Cardiac muscle cell (in vitro differentiated cells and primary cell): ENCODE measurements at regions not wholly inside any gene's neighbourhood (a gene's known extent, or its start where the extent isn't known, plus 50 kb on each side); places are given as distances from the start of the nearest gene placed in this dataset.

ENCODE experiments used
- DNase-seq, 2 donors: peaks; one replicate each; pipeline versions ENCODE4 v3.0.0 to v3.0.0-alpha.2; 2010 to 2017; ENCODE audit warnings: low read depth in 1 of 2, low spot score in 1 of 2
- H3K27ac ChIP-seq: fragments of 200-600 bp; sonication (generic); 2 replicates; pipeline ENCODE4 v1.5.1; 2016
- H3K27me3 ChIP-seq: fragments of 200-600 bp; sonication (generic); 2 replicates; pipeline ENCODE4 v1.6.0; 2016; ENCODE audit warnings: control low read depth
- H3K36me3 ChIP-seq: fragments of 200-600 bp; sonication (generic); 2 replicates; pipeline ENCODE4 v1.5.1; 2016; ENCODE audit warnings: control low read depth
- H3K4me1 ChIP-seq: fragments of 200-600 bp; sonication (generic); 2 replicates; pipeline ENCODE4 v1.8.1; 2017; ENCODE audit warnings: low read depth, mild to moderate bottlenecking, mixed run types
- H3K4me3 ChIP-seq: fragments of 200-600 bp; sonication (generic); 2 replicates; pipeline ENCODE4 v1.5.1; 2016; ENCODE audit warnings: mild to moderate bottlenecking
- H3K9me3 ChIP-seq: fragments of 200-600 bp; sonication (generic); 2 replicates; pipeline ENCODE4 v1.5.1; 2017; ENCODE audit warnings: low read depth, mild to moderate bottlenecking, control low read depth
- CTCF ChIP-seq: IDR thresholded peaks from 2 replicates; pipeline ENCODE4 v1.5.1; 2012; ENCODE audit warnings: low read depth, mild to moderate bottlenecking, low read length

- Histone ChIP-seq H3K36me3 (no peaks in the 10 kb centered on the region), H3K4me3 (no peak overlapping the region), H3K27me3 (no peaks in the 10 kb centered on the region), H3K9me3 (no peaks in the 10 kb centered on the region), H3K27ac (no peak overlapping the region), H3K4me1 (no peaks in the 10 kb centered on the region)
- no peak for DNase-seq
- TF ChIP-seq CTCF: no peak
Measured at GRCh38 chrX:110557864-110558263, 199.2 kb downstream of the RTL9 start.

- Histone ChIP-seq H3K4me1 (no peaks in the 10 kb centered on the region), H3K4me3 (no peak overlapping the region), H3K27ac (no peak overlapping the region), H3K27me3 (no peaks in the 10 kb centered on the region), H3K9me3 (no peaks in the 10 kb centered on the region), H3K36me3 (no peaks in the 10 kb centered on the region)
- no peak for DNase-seq
- TF ChIP-seq CTCF: no peak
Measured at GRCh38 chrX:110558406-110558805, 199.8 kb downstream of the RTL9 start.

GRCh38 chrX:110561034-110561433 is 202.4 kb downstream of the RTL9 start:
- Histone ChIP-seq H3K36me3 (no peaks in the 10 kb centered on the region), H3K9me3 (no peaks in the 10 kb centered on the region), H3K4me3 (no peak overlapping the region), H3K27me3 (no peaks in the 10 kb centered on the region), H3K27ac (no peak overlapping the region), H3K4me1 (no peaks in the 10 kb centered on the region)
- no peak for TF ChIP-seq CTCF
- DNase-seq: peak in 1 of 2 donors; percentile 17

- Histone ChIP-seq H3K27ac (no peak overlapping the region), H3K36me3 (no peaks in the 10 kb centered on the region), H3K9me3 (no peaks in the 10 kb centered on the region), H3K4me3 (no peak overlapping the region), H3K4me1 (no peaks in the 10 kb centered on the region), H3K27me3 (no peaks in the 10 kb centered on the region)
- no peak for DNase-seq
- no peak for TF ChIP-seq CTCF
Measured at GRCh38 chrX:110563282-110563681, 204.6 kb downstream of the RTL9 start.

- no peak overlapping the region for H3K27ac ChIP-seq
- no peaks in the 10 kb centered on the region for H3K4me1 ChIP-seq
- H3K36me3 ChIP-seq: no peaks in the 10 kb centered on the region
- H3K27me3 ChIP-seq: no peaks in the 10 kb centered on the region
- H3K9me3 ChIP-seq: no peaks in the 10 kb centered on the region
- no peak for DNase-seq
- TF ChIP-seq CTCF: no peak
- no peak overlapping the region for H3K4me3 ChIP-seq
Measured at GRCh38 chrX:110568441-110568840, 209.8 kb downstream of the RTL9 start.

- DNase-seq: no peak
- H3K27me3 ChIP-seq: no peaks in the 10 kb centered on the region
- no peak overlapping the region for H3K27ac ChIP-seq
- H3K9me3 ChIP-seq: no peaks in the 10 kb centered on the region
- no peak overlapping the region for H3K4me3 ChIP-seq
- no peaks in the 10 kb centered on the region for H3K4me1 ChIP-seq
- no peak for TF ChIP-seq CTCF
- no peaks in the 10 kb centered on the region for H3K36me3 ChIP-seq
Measured at GRCh38 chrX:110569506-110569905, 210.9 kb downstream of the RTL9 start.
